ENCODE measurements at regions not wholly inside any gene's neighbourhood (a gene's known extent, or its start where the extent isn't known, plus 50 kb on each side); places are given as distances from the start of the nearest gene placed in this dataset.
"Not testable (repeated sequence)": the region's sequence is repeated elsewhere in the genome, so short reads cannot be mapped to it uniquely, and the experiment has no call there.

DNA sequence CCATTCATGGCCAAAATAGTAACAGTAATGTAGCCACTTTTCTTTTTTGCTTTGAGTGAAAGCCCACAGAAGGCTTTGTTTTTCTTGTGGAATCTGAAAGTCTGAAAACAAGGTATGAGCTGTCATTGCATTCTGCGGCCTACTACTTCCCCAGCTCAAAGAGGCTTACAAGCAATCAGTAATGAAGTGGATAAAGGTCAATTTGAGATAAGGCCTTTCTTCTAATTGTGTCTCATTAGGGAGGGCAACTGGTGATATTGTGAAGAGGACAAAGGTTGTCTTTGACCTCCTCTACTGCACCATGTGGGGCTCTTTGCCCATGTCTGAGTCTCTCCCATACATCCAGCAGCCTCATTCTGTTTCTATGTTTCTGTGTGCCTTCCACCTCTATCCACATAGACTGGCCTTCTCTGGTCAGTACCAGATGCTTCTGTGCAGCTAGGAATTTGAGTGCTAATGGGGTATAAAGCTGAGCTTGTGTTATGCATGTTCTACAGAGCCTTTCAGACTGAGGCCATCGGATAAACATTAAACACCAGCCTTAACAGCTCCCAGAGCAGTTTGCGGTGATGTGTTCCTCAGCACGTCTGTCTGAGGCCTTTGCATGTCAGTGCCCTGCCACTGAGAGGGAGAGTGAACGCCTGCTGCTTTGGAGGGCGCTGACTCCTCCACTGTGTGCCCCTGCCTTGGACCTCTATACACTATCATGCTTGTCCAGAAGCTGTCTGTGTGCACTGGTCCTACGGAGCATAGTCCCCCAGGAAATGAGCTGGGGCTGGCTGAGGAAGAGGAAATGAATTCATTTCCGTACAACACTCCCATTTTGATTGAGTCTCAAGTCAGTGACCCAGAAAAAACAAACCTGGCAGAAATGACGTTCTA is 80.2 kb downstream of the SH2D1A start:
- TF ChIP-seq POLR2AphosphoS5 (IDR thresholded peaks at IDR 0.05; ENCODE audit: low read depth, low read length) (no peak), TAF1 (IDR thresholded peaks at IDR 0.05; ENCODE audit: low read depth, low read length) (no peak), SPI1 (IDR thresholded peaks at IDR 0.05; ENCODE audit: low read depth, low read length) (no peak), POU2F2 (IDR thresholded peaks at IDR 0.05; ENCODE audit: low read depth, low read length) (no peak), POLR2A (IDR thresholded peaks at IDR 0.05; ENCODE audit: low read depth, low read length) (no peak), PAX5 (IDR thresholded peaks at IDR 0.05; ENCODE audit: insufficient read depth, low read length, severe bottlenecking) (no peak)
- FAIRE-seq, result no peak
- DNase-seq (ENCODE audit: insufficient read length, low spot score), result no peak

DNA sequence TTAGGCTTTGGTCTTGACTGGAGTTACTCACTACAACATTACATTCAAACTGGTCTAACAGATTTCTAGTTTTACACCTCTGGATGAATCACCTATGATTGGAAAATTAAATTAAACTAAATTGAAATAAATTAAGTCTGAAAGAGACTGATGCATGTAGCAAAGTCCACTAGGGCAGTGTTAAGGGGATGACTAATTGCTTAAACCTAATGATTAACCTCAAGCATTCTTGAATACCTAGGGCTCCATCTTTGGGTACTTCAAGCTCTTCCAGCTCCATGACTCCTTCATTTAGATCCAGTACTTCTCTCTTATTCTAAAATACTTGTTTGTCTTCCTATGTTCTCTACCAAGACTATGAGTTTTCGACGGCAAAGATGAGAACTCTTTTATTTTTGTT is 86.8 kb downstream of the SH2D1A start:
- TF ChIP-seq POU2F2 (IDR thresholded peaks at IDR 0.05; ENCODE audit: low read depth, low read length) (no peak), PAX5 (IDR thresholded peaks at IDR 0.05; ENCODE audit: insufficient read depth, low read length, severe bottlenecking) (no peak), POLR2A (IDR thresholded peaks at IDR 0.05; ENCODE audit: low read depth, low read length) (no peak), POLR2AphosphoS5 (IDR thresholded peaks at IDR 0.05; ENCODE audit: low read depth, low read length) (no peak), TAF1 (IDR thresholded peaks at IDR 0.05; ENCODE audit: low read depth, low read length) (no peak), SPI1 (IDR thresholded peaks at IDR 0.05; ENCODE audit: low read depth, low read length) (no peak)
- FAIRE-seq (no peak), DNase-seq (ENCODE audit: insufficient read length, low spot score) (no peak)

DNA sequence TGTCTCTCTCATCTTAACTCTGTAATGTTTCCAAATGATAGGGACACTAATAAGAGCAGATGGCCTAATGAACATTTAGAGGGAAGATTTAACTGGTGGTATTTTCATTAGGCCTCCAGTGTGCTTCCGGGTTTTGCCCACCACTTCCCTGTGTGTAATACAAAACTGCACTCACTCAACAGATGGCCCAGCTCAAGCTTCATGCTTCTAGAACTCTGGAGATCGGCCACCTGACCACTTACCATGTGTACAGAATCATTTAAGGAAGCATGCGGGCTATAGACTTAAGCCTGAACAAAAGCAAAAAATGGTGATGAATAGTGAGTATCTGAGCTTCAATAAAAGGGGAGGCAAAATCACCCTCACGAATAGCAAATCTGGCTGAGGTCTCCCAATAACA is 89.3 kb downstream of the SH2D1A start:
- no peak for TF ChIP-seq PAX5 (IDR thresholded peaks at IDR 0.05; ENCODE audit: insufficient read depth, low read length, severe bottlenecking)
- no peak for DNase-seq (ENCODE audit: insufficient read length, low spot score)
- no peak for FAIRE-seq

DNA sequence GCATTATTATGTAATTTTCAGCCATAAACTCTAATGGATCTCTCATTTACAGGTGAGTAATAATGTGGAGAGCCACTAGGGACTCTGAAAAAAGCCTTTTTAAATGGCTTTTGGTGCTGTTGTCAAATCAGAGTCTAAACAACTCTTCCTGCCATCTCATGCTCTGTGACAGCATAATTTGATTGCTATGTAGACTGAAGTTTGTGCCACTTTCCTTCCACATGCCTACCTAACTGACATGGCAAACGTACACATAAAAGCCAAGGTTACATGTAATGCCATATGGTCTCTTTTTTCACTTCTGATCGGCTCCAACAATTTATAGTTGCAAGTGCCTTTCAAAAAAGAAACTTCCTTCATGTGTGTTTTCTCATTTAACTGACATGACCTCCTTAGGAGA is 94.3 kb downstream of the SH2D1A start:
- DNase-seq (ENCODE audit: insufficient read length, low spot score), result no peak
- FAIRE-seq, result no peak
- no peak for TF ChIP-seq SPI1 (IDR thresholded peaks at IDR 0.05; ENCODE audit: low read depth, low read length)
- TF ChIP-seq POLR2AphosphoS5 (IDR thresholded peaks at IDR 0.05; ENCODE audit: low read depth, low read length), result no peak
- TF ChIP-seq TAF1 (IDR thresholded peaks at IDR 0.05; ENCODE audit: low read depth, low read length), result no peak
- TF ChIP-seq POLR2A (IDR thresholded peaks at IDR 0.05; ENCODE audit: low read depth, low read length), result no peak
- no peak for TF ChIP-seq PAX5 (IDR thresholded peaks at IDR 0.05; ENCODE audit: insufficient read depth, low read length, severe bottlenecking)
- TF ChIP-seq POU2F2 (IDR thresholded peaks at IDR 0.05; ENCODE audit: low read depth, low read length), result no peak

DNA sequence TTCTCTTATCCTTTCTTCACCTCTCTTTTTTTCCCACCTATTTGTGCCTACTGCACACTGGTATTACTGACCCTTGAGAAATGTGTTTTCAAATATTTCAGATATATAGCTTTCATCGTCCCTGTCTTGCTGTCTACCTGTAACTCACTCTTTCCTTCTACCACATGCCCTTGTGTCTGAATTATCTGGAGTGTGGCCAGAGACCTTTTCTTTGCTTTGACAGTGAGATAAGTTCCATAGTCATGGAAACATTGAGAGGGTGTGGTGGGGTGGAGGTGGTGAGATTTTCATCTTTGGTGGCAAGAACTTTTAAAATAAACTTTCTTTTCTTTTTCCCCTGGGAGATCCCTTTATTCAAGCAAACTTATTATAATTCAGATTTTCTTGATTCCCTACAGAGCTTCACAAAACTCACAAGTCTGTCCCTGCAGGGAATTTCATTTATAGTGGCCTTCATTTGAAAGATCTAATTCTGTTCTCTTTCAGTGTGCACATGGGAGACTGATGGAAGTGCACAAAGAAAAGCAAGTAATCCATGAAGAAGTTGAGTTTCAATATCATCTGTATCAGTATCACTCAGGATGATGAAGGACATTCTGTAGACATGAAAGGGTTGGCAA is 95.7 kb downstream of the SH2D1A start:
- FAIRE-seq (no peak), DNase-seq (ENCODE audit: insufficient read length, low spot score) (no peak)
- no peak for TF ChIP-seq POU2F2 (IDR thresholded peaks at IDR 0.05; ENCODE audit: low read depth, low read length)
- TF ChIP-seq PAX5 (IDR thresholded peaks at IDR 0.05; ENCODE audit: insufficient read depth, low read length, severe bottlenecking), result no peak
- TF ChIP-seq SPI1 (IDR thresholded peaks at IDR 0.05; ENCODE audit: low read depth, low read length), result no peak
- no peak for TF ChIP-seq POLR2AphosphoS5 (IDR thresholded peaks at IDR 0.05; ENCODE audit: low read depth, low read length)
- no peak for TF ChIP-seq POLR2A (IDR thresholded peaks at IDR 0.05; ENCODE audit: low read depth, low read length)
- no peak for TF ChIP-seq TAF1 (IDR thresholded peaks at IDR 0.05; ENCODE audit: low read depth, low read length)

DNA sequence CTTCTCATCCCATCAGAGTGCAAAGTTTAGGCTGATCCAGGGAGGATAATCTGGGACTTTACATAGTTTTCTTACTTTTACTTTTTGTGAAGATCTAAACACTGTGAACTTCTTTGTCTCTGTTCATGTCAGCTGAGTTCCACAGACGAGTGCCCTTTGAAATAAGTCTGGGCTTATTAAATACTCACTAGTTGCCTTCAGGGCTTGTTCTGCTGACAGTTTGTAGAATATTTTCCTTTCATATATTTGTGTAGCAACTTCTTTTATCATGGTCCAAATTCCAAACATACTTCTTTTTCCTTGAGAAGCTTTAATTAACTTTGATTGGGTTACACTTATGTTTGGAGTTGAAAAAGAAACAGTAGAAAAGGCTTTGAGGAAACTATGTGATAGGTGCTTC is 109.6 kb downstream of the SH2D1A start:
- TF ChIP-seq TAF1 (IDR thresholded peaks at IDR 0.05; ENCODE audit: low read depth, low read length) (no peak), POLR2A (IDR thresholded peaks at IDR 0.05; ENCODE audit: low read depth, low read length) (no peak), POU2F2 (IDR thresholded peaks at IDR 0.05; ENCODE audit: low read depth, low read length) (no peak), POLR2AphosphoS5 (IDR thresholded peaks at IDR 0.05; ENCODE audit: low read depth, low read length) (no peak), PAX5 (IDR thresholded peaks at IDR 0.05; ENCODE audit: insufficient read depth, low read length, severe bottlenecking) (no peak), SPI1 (IDR thresholded peaks at IDR 0.05; ENCODE audit: low read depth, low read length) (no peak)
- FAIRE-seq (no peak), DNase-seq (ENCODE audit: insufficient read length, low spot score) (no peak)

DNA sequence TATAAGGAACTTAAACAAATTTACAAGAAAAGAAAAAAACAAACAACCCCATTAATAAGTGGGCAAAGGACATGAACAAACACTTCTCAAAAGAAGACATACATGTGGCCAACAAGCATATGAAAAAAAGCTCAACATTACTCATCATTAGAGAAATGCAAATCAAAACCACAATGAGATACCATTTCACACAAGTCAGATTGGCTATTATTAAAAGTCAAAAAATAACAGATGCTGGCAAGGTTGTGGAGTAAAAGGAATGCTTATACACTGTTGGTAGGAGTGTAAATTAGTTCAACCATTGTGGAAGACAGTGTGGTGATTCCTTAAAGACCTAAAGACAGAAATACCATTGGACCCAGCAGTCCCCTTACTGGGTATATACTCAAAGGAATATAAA is 113.5 kb downstream of the SH2D1A start:
- FAIRE-seq; DNase-seq (ENCODE audit: insufficient read length, low spot score): not testable (repeated sequence)

DNA sequence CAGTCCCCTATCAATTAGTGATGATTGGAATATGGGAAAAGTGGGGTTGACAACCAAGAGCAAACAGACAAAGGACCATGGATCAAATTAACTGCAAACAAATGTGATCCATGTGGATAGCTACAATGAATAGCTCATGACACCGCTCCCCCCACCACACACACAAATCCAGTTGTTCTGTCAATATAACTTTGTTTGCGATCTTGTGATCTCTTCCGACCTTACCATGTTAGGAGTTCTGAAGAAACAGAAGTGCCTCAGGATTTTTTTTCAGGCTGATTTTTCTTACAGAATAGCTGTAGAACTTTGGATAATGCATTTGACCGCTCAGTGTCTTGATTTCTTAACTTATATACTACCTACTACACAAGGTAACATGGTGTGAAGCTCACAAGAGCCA is 116.6 kb downstream of the SH2D1A start:
- DNase-seq (ENCODE audit: insufficient read length, low spot score) (no peak), FAIRE-seq (no peak)
- TF ChIP-seq TAF1 (IDR thresholded peaks at IDR 0.05; ENCODE audit: low read depth, low read length) (no peak), PAX5 (IDR thresholded peaks at IDR 0.05; ENCODE audit: insufficient read depth, low read length, severe bottlenecking) (no peak)

DNA sequence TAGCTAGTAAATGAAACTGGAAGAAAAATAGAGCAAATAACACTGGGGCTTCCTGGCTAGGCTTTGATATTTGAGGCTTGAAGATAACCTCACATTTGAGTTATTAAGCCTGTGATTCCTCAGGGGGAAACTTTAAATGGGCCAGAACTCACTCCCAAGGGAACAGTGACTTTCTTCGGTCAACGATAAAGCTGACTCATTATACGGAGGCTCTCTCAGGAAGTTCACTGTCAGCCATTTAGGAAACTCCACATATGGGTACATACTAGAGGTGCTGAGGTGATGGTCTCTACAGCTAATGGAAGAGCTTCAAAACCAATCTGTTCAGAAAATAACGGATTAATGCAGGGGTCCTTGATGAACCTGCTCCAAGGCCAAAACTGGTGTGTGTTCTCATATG is 120.8 kb downstream of the SH2D1A start:
- DNase-seq (ENCODE audit: insufficient read length, low spot score) (no peak), FAIRE-seq (no peak)
- no peak for TF ChIP-seq PAX5 (IDR thresholded peaks at IDR 0.05; ENCODE audit: insufficient read depth, low read length, severe bottlenecking)
- no peak for TF ChIP-seq SPI1 (IDR thresholded peaks at IDR 0.05; ENCODE audit: low read depth, low read length)
- TF ChIP-seq POLR2AphosphoS5 (IDR thresholded peaks at IDR 0.05; ENCODE audit: low read depth, low read length), result no peak
- no peak for TF ChIP-seq POLR2A (IDR thresholded peaks at IDR 0.05; ENCODE audit: low read depth, low read length)
- no peak for TF ChIP-seq TAF1 (IDR thresholded peaks at IDR 0.05; ENCODE audit: low read depth, low read length)

DNA sequence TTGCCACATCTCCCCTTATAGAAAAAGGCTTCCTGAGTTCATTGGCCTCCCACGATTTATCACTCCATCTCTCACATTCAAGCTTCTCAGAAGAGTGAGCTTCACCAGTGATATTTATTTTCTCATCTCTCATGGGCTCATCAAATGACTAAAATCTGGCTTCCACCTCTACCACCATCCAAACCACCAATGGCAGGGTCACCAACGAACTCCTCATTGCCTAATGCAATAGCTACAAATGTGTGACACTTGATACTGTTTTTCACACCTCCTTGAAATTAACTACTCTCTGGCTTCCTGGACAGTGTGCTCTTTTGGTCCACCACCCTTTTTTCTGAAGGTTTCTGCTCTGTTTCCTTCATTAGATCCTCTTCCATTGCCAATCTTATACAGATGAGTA is 129.0 kb downstream of the SH2D1A start:
- TF ChIP-seq POLR2A (IDR thresholded peaks at IDR 0.05; ENCODE audit: low read depth, low read length) (no peak), PAX5 (IDR thresholded peaks at IDR 0.05; ENCODE audit: insufficient read depth, low read length, severe bottlenecking) (no peak), POU2F2 (IDR thresholded peaks at IDR 0.05; ENCODE audit: low read depth, low read length) (no peak), SPI1 (IDR thresholded peaks at IDR 0.05; ENCODE audit: low read depth, low read length) (no peak), TAF1 (IDR thresholded peaks at IDR 0.05; ENCODE audit: low read depth, low read length) (no peak), POLR2AphosphoS5 (IDR thresholded peaks at IDR 0.05; ENCODE audit: low read depth, low read length) (no peak)
- FAIRE-seq (no peak), DNase-seq (ENCODE audit: insufficient read length, low spot score) (no peak)

Measured in GM12891 (cell line).